ENCODE measurements at regions not wholly inside any gene's neighbourhood (a gene's known extent, or its start where the extent isn't known, plus 50 kb on each side); places are given as distances from the start of the nearest gene placed in this dataset.

- H3K4me1 ChIP-seq (ENCODE audit: insufficient read depth, low read length) = no peaks in the 10 kb centered on the region
- TF ChIP-seq, protein P1, sequence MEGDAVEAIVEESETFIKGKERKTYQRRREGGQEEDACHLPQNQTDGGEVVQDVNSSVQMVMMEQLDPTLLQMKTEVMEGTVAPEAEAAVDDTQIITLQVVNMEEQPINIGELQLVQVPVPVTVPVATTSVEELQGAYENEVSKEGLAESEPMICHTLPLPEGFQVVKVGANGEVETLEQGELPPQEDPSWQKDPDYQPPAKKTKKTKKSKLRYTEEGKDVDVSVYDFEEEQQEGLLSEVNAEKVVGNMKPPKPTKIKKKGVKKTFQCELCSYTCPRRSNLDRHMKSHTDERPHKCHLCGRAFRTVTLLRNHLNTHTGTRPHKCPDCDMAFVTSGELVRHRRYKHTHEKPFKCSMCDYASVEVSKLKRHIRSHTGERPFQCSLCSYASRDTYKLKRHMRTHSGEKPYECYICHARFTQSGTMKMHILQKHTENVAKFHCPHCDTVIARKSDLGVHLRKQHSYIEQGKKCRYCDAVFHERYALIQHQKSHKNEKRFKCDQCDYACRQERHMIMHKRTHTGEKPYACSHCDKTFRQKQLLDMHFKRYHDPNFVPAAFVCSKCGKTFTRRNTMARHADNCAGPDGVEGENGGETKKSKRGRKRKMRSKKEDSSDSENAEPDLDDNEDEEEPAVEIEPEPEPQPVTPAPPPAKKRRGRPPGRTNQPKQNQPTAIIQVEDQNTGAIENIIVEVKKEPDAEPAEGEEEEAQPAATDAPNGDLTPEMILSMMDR (IDR thresholded peaks at IDR 0.05; ENCODE audit: extremely low read depth, low read depth, low read length) = no peak
- H3K27ac ChIP-seq (ENCODE audit: low read depth, low read length) = no peak overlapping the region
- H2AFZ ChIP-seq (ENCODE audit: low read length) = no peak overlapping the region
- no peaks in the 10 kb centered on the region for H3K36me3 ChIP-seq (ENCODE audit: insufficient read depth, low read length)
- no peaks in the 10 kb centered on the region for H3K9me3 ChIP-seq (ENCODE audit: low read depth, low read length)
- H4K20me1 ChIP-seq (ENCODE audit: insufficient read depth, low read length) = no peaks in the 10 kb centered on the region
- no peak for DNase-seq (ENCODE audit: insufficient read length, low spot score, missing footprints)
- no peak overlapping the region for H3K4me3 ChIP-seq (ENCODE audit: insufficient read depth, low read length)
- no peaks in the 10 kb centered on the region for H3K27me3 ChIP-seq (ENCODE audit: insufficient read depth, low read length)
- no peaks in the 10 kb centered on the region for H3K79me2 ChIP-seq (ENCODE audit: insufficient read depth, low read length)
- H3K4me2 ChIP-seq (ENCODE audit: insufficient read depth, low read length) = no peak overlapping the region
These were observed 166.5 kb downstream of the RPIA start for GRCh38 chr2:88857951-88858411.

GRCh38 chr2:88859461-88859860 is 168.0 kb downstream of the RPIA start:
- H3K9me3 ChIP-seq (ENCODE audit: low read depth, low read length) = no peaks in the 10 kb centered on the region
- TF ChIP-seq, protein P1 (IDR thresholded peaks at IDR 0.05; ENCODE audit: extremely low read depth, low read depth, low read length) = no peak
- H4K20me1 ChIP-seq (ENCODE audit: insufficient read depth, low read length) = no peaks in the 10 kb centered on the region

DNA sequence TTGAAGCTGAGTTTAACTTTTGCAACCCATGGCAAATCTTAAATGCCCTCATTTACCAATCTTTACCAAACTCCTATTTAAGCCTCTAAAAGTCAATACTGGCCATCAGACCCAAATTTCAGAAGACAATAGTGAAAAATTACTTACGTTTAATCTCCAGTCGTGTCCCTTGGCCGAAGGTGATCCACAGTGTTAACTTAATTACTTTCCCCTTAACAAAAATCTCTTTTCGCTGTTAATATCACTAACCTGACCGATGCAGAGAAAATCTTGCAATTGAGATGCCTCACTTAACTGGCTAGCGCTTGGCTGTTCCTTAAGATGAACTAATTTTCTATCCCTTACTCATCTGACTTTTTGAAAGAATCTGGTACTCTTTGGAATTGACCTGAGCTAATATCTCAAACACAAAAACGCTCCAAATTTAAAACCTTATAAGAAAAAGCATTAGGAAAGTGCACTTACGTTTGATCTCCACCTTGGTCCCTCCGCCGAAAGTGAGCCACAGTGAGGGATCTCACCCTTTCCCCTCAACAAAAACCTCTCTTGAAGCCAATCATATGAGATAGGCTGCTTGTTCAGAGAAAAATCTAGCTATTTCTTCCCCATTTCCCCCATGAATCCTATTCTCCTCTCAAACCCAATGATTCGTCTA is 169.1 kb downstream of the RPIA start:
- H3K36me3 ChIP-seq (ENCODE audit: insufficient read depth, low read length) = no peaks in the 10 kb centered on the region
- no peak overlapping the region for H2AFZ ChIP-seq (ENCODE audit: low read length)
- no peak overlapping the region for H3K27ac ChIP-seq (ENCODE audit: low read depth, low read length)
- DNase-seq (ENCODE audit: insufficient read length, low spot score, missing footprints) = no peak
- H3K4me3 ChIP-seq (ENCODE audit: insufficient read depth, low read length) = no peak overlapping the region
- H3K79me2 ChIP-seq (ENCODE audit: insufficient read depth, low read length) = no peaks in the 10 kb centered on the region
- H3K4me2 ChIP-seq (ENCODE audit: insufficient read depth, low read length) = no peak overlapping the region
- H4K20me1 ChIP-seq (ENCODE audit: insufficient read depth, low read length) = no peaks in the 10 kb centered on the region
- H3K9me3 ChIP-seq (ENCODE audit: low read depth, low read length) = no peaks in the 10 kb centered on the region
- TF ChIP-seq, protein P1 (IDR thresholded peaks at IDR 0.05; ENCODE audit: extremely low read depth, low read depth, low read length) = no peak
- H3K4me1 ChIP-seq (ENCODE audit: insufficient read depth, low read length) = no peaks in the 10 kb centered on the region
- no peaks in the 10 kb centered on the region for H3K27me3 ChIP-seq (ENCODE audit: insufficient read depth, low read length)

More at GRCh38 chr2:88859461-88859860, 168.0 kb downstream of the RPIA start:
- Histone ChIP-seq H3K4me3 (ENCODE audit: insufficient read depth, low read length) (no peak overlapping the region), H3K79me2 (ENCODE audit: insufficient read depth, low read length) (no peaks in the 10 kb centered on the region), H3K27ac (ENCODE audit: low read depth, low read length) (no peak overlapping the region), H3K27me3 (ENCODE audit: insufficient read depth, low read length) (no peaks in the 10 kb centered on the region), H3K36me3 (ENCODE audit: insufficient read depth, low read length) (no peaks in the 10 kb centered on the region), H2AFZ (ENCODE audit: low read length) (no peak overlapping the region), H3K4me2 (ENCODE audit: insufficient read depth, low read length) (no peak overlapping the region), H3K4me1 (ENCODE audit: insufficient read depth, low read length) (no peaks in the 10 kb centered on the region)
- no peak for DNase-seq (ENCODE audit: insufficient read length, low spot score, missing footprints)

DNA sequence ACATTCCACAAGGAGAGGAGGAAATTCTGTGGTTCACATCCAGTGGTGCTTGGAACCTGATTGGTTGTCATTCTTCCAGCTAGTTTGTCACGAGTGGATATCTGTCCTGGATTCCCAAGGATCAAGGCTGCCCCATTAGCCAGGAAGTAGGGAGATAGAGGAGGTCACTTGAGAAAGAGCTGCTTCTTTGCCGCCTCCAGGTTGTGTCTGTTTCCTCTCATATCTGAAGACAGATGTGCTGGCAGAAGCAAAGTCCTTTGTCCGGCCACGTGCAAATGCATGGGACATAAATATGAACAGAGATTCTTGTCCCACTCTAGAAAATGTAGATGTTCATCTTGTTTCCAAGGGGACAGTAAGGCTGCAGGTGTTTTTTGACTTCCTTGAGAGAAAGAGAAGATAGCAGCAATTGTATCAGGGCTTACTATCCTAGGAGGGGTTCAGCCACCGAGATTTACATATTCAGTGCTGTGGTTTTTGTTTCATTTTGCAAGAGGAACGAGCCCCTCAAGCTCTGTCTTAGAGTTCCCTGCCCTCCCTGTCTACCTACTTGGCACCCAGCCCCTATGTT is 174.4 kb downstream of the RPIA start:
- no peaks in the 10 kb centered on the region for H3K36me3 ChIP-seq (ENCODE audit: insufficient read depth, low read length)
- H3K9me3 ChIP-seq (ENCODE audit: low read depth, low read length) = no peaks in the 10 kb centered on the region
- no peak overlapping the region for H3K27ac ChIP-seq (ENCODE audit: low read depth, low read length)
- peaks cover 2% of the 10 kb centered on the region for H3K27me3 ChIP-seq (ENCODE audit: insufficient read depth, low read length)
- no peak overlapping the region for H3K4me3 ChIP-seq (ENCODE audit: insufficient read depth, low read length)
- H4K20me1 ChIP-seq (ENCODE audit: insufficient read depth, low read length) = no peaks in the 10 kb centered on the region
- H3K4me2 ChIP-seq (ENCODE audit: insufficient read depth, low read length) = no peak overlapping the region
- no peaks in the 10 kb centered on the region for H3K4me1 ChIP-seq (ENCODE audit: insufficient read depth, low read length)
- no peaks in the 10 kb centered on the region for H3K79me2 ChIP-seq (ENCODE audit: insufficient read depth, low read length)
- TF ChIP-seq, protein P1 (IDR thresholded peaks at IDR 0.05; ENCODE audit: extremely low read depth, low read depth, low read length) = no peak
- no peak for DNase-seq (ENCODE audit: insufficient read length, low spot score, missing footprints)
- H2AFZ ChIP-seq (ENCODE audit: low read length) = no peak overlapping the region
